SK-N-SH treated with all-trans-retinoic acid at 6 μM for 48 hours (cell line): ENCODE measurements at regions not wholly inside any gene's neighbourhood (a gene's known extent, or its start where the extent isn't known, plus 50 kb on each side); places are given as distances from the start of the nearest gene placed in this dataset.

Experiments
- ATAC-seq: fragments of 200-7000 bp; cut with Tn5 transposase; 3 replicates; pipeline ENCODE4 v1.9.1; 2020; ENCODE audit warnings: mild to moderate bottlenecking, moderate library complexity
- BACH2 ChIP-seq: fragments of 250-450 bp; sonication (Bioruptor Pico); IDR thresholded peaks from 2 replicates; pipeline ENCODE4 v1.9.0; 2021; ENCODE audit warnings: mild to moderate bottlenecking, borderline replicate concordance
- CREB5 ChIP-seq: fragments of 250-450 bp; sonication (Bioruptor Pico); IDR thresholded peaks from 2 replicates; pipeline ENCODE4 v1.5.1; 2020; ENCODE audit warnings: low read depth, mild to moderate bottlenecking, moderate library complexity
- CSDC2 ChIP-seq: fragments of 250-450 bp; sonication (Bioruptor Pico); IDR thresholded peaks from 2 replicates; pipeline ENCODE4 v1.5.0; 2020; ENCODE audit warnings: mild to moderate bottlenecking, moderate library complexity
- ESRRG ChIP-seq: fragments of 250-450 bp; sonication (Bioruptor Pico); IDR thresholded peaks from 2 replicates; pipeline ENCODE4 v1.6.1; 2021; ENCODE audit warnings: mild to moderate bottlenecking
- GLIS3 ChIP-seq: fragments of 250-450 bp; sonication (Bioruptor Pico); IDR thresholded peaks from 2 replicates; pipeline ENCODE4 v1.5.0; 2020; ENCODE audit warnings: mild to moderate bottlenecking, moderate library complexity
- ISL1 ChIP-seq: fragments of 250-450 bp; sonication (Bioruptor Pico); IDR thresholded peaks from 2 replicates; pipeline ENCODE4 v2.1.2; 2022; ENCODE audit warnings: mild to moderate bottlenecking, moderate library complexity
- OSR1 ChIP-seq: fragments of 250-450 bp; sonication (Bioruptor Pico); IDR thresholded peaks from 2 replicates; pipeline ENCODE4 v1.8.0; 2022; ENCODE audit warnings: moderate library complexity, mild to moderate bottlenecking, inconsistent platforms
- PPARA ChIP-seq: fragments of 250-450 bp; sonication (Bioruptor Pico); IDR thresholded peaks from 2 replicates; pipeline ENCODE4 v1.5.0; 2020; ENCODE audit warnings: mild to moderate bottlenecking, borderline replicate concordance
- SNAI2 ChIP-seq: fragments of 250-450 bp; sonication (Bioruptor Pico); IDR thresholded peaks from 2 replicates; pipeline ENCODE4 v1.5.0; 2020; ENCODE audit warnings: mild to moderate bottlenecking, moderate library complexity
- TCF4 ChIP-seq: fragments of 250-450 bp; sonication (Bioruptor Pico); IDR thresholded peaks from 2 replicates; pipeline ENCODE4 v1.8.0; 2021; ENCODE audit warnings: mild to moderate bottlenecking, moderate library complexity, borderline replicate concordance
- TOX ChIP-seq: fragments of 250-450 bp; sonication (Bioruptor Pico); IDR thresholded peaks from 2 replicates; pipeline ENCODE4 v1.8.0; 2021; ENCODE audit warnings: mild to moderate bottlenecking, moderate library complexity, borderline replicate concordance
- ZC3H10 ChIP-seq: fragments of 250-450 bp; sonication (Bioruptor Pico); IDR thresholded peaks from 2 replicates; pipeline ENCODE4 v1.5.1; 2021; ENCODE audit warnings: mild to moderate bottlenecking, moderate library complexity
- ZFP3 ChIP-seq: fragments of 250-450 bp; sonication (Bioruptor Pico); IDR thresholded peaks from 2 replicates; pipeline ENCODE4 v1.5.0; 2020; ENCODE audit warnings: mild to moderate bottlenecking, moderate library complexity
- ZFP30 ChIP-seq: fragments of 450-650 bp; formaldehyde crosslinking; IDR thresholded peaks from 2 replicates; pipeline ENCODE4 v1.5.0; 2022; ENCODE audit warnings: mild to moderate bottlenecking, moderate library complexity
- ZNF565 ChIP-seq: fragments of 450-650 bp; formaldehyde crosslinking; conservative IDR thresholded peaks from 2 replicates; pipeline ENCODE4 v1.5.0; 2020; ENCODE audit warnings: low read depth, mild to moderate bottlenecking, moderate library complexity
- ZNF70 ChIP-seq: fragments of 450-650 bp; formaldehyde crosslinking; IDR thresholded peaks from 2 replicates; pipeline ENCODE4 v1.5.0; 2020; ENCODE audit warnings: mild to moderate bottlenecking, moderate library complexity
- TF ChIP-seq, protein P1 (sequence below): fragments of 250-450 bp; sonication (Bioruptor Pico); IDR thresholded peaks from 2 replicates; pipeline ENCODE4 v1.5.1; 2021; ENCODE audit warnings: mild to moderate bottlenecking, moderate library complexity
- TF ChIP-seq, protein P2 (sequence below): fragments of 250-450 bp; sonication (Bioruptor Pico); IDR thresholded peaks from 2 replicates; pipeline ENCODE4 v1.5.0; 2020; ENCODE audit warnings: mild to moderate bottlenecking, moderate library complexity
- TF ChIP-seq, protein P3 (sequence below): fragments of 250-450 bp; sonication (Bioruptor Pico); IDR thresholded peaks from 2 replicates; pipeline ENCODE4 v1.8.0; 2021; ENCODE audit warnings: low read depth, mild to moderate bottlenecking, moderate library complexity, borderline replicate concordance

GRCh38 chr21:21714426-21714825 is 716.2 kb downstream of the NCAM2 start:
- peak; percentile 78 for ATAC-seq
- peak; percentile 22; the same call in 1 of the 2 replicates for TF ChIP-seq OSR1 (CRISPR knock-in tag)
- TF ChIP-seq ZFP30: no peak
- TF ChIP-seq CSDC2 (CRISPR knock-in tag): no peak
- TF ChIP-seq ZC3H10: 0 out of 2 replicates have a peak, but pooled peaks have one; percentile 17
- peak; percentile 23; the same call in 1 of the 2 replicates for TF ChIP-seq ISL1 (CRISPR knock-in tag)
- TF ChIP-seq, all 23 proteins: peak for 3

DNA sequence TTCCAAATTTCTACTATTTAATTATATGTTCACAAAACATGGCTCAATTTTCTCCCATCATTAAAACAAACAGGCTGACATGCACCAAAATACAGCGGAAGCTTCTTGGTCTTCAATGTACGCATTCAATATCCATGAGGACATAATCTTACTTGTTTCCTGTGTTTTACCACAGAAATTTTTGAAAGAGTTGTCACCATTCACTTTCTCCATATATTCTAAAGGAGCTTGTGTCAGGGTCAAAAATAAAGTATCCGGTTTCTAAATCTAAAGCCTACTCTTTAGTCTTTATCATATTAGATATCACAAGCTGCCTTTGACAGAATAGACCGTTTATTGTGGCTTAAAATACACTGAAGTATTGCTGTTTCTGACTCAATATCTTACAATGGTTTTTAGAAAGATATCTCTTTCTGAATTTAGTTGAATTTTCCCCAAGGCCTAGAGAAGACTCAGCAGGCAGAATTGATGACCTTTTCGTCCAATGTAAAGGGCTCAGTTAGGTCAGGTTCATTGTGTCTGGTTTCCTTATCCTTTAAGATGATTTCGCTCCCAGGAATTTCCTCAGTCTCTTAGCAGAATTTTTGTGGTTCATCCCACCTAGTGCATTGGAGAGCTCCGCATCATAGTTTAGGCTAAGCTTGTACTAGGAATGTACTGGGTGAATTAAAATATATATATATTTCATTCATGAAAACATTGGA is 717.2 kb downstream of the NCAM2 start:
- ATAC-seq: peak; percentile 86
- TF ChIP-seq ESRRG (no peak), ISL1 (CRISPR knock-in tag) (0 out of 2 replicates have a peak, but pooled peaks have one; percentile 13)

DNA sequence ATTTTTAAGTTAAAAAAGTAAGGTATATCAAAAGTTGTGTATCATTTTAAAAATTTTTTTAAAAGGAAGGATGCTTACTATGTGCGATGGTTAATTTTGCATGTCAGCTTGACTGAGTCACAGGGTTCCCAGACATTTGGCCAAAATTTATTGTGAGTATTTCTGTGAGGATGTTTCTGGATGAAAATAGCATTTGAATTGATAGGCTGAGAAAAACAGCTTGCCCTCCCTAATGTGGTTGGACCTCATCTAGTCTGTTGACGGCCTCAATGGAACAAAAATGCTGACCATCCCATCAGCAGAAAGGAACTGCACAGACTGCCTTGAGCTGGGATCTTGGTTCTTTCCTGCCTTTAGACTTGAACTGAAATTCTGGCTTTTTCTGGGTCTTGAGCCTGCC is 724.5 kb downstream of the NCAM2 start:
- ATAC-seq: no peak
- TF ChIP-seq TCF4 (CRISPR knock-in tag): no peak
- TF ChIP-seq ZFP30: no peak
- TF ChIP-seq ZNF565: no peak
- no peak for TF ChIP-seq ZFP3 (CRISPR knock-in tag)
- TF ChIP-seq CREB5 (CRISPR knock-in tag): no peak
- TF ChIP-seq TOX: no peak
- no peak for TF ChIP-seq PPARA (CRISPR knock-in tag)
- TF ChIP-seq, all 23 proteins: peak for 0

GRCh38 chr21:21730512-21730911 is 732.3 kb downstream of the NCAM2 start:
- ATAC-seq: no peak
- no peak for TF ChIP-seq BACH2 (CRISPR knock-in tag)
- TF ChIP-seq CREB5 (CRISPR knock-in tag): no peak
- TF ChIP-seq OSR1 (CRISPR knock-in tag): no peak
- TF ChIP-seq, protein P1, sequence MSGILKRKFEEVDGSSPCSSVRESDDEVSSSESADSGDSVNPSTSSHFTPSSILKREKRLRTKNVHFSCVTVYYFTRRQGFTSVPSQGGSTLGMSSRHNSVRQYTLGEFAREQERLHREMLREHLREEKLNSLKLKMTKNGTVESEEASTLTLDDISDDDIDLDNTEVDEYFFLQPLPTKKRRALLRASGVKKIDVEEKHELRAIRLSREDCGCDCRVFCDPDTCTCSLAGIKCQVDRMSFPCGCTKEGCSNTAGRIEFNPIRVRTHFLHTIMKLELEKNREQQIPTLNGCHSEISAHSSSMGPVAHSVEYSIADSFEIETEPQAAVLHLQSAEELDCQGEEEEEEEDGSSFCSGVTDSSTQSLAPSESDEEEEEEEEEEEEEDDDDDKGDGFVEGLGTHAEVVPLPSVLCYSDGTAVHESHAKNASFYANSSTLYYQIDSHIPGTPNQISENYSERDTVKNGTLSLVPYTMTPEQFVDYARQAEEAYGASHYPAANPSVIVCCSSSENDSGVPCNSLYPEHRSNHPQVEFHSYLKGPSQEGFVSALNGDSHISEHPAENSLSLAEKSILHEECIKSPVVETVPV (CRISPR knock-in tag): no peak
- no peak for TF ChIP-seq ZFP30
- no peak for TF ChIP-seq GLIS3 (CRISPR knock-in tag)
- no peak for TF ChIP-seq ZNF565
- no peak for TF ChIP-seq ZNF70 (CRISPR knock-in tag)
- TF ChIP-seq CSDC2 (CRISPR knock-in tag): no peak
- TF ChIP-seq, protein P2, sequence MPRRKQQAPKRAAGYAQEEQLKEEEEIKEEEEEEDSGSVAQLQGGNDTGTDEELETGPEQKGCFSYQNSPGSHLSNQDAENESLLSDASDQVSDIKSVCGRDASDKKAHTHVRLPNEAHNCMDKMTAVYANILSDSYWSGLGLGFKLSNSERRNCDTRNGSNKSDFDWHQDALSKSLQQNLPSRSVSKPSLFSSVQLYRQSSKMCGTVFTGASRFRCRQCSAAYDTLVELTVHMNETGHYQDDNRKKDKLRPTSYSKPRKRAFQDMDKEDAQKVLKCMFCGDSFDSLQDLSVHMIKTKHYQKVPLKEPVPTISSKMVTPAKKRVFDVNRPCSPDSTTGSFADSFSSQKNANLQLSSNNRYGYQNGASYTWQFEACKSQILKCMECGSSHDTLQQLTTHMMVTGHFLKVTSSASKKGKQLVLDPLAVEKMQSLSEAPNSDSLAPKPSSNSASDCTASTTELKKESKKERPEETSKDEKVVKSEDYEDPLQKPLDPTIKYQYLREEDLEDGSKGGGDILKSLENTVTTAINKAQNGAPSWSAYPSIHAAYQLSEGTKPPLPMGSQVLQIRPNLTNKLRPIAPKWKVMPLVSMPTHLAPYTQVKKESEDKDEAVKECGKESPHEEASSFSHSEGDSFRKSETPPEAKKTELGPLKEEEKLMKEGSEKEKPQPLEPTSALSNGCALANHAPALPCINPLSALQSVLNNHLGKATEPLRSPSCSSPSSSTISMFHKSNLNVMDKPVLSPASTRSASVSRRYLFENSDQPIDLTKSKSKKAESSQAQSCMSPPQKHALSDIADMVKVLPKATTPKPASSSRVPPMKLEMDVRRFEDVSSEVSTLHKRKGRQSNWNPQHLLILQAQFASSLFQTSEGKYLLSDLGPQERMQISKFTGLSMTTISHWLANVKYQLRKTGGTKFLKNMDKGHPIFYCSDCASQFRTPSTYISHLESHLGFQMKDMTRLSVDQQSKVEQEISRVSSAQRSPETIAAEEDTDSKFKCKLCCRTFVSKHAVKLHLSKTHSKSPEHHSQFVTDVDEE: no peak
- TF ChIP-seq, protein P3, sequence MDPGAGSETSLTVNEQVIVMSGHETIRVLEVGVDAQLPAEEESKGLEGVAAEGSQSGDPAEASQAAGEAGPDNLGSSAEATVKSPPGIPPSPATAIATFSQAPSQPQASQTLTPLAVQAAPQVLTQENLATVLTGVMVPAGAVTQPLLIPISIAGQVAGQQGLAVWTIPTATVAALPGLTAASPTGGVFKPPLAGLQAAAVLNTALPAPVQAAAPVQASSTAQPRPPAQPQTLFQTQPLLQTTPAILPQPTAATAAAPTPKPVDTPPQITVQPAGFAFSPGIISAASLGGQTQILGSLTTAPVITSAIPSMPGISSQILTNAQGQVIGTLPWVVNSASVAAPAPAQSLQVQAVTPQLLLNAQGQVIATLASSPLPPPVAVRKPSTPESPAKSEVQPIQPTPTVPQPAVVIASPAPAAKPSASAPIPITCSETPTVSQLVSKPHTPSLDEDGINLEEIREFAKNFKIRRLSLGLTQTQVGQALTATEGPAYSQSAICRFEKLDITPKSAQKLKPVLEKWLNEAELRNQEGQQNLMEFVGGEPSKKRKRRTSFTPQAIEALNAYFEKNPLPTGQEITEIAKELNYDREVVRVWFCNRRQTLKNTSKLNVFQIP: no peak
- no peak for TF ChIP-seq PPARA (CRISPR knock-in tag)
- TF ChIP-seq SNAI2 (CRISPR knock-in tag): no peak
- no peak for TF ChIP-seq ZFP3 (CRISPR knock-in tag)
- no peak for TF ChIP-seq ISL1 (CRISPR knock-in tag)
- no peak for TF ChIP-seq ESRRG
- TF ChIP-seq TOX: no peak
